ENCODE measurements at regions not wholly inside any gene's neighbourhood (a gene's known extent, or its start where the extent isn't known, plus 50 kb on each side); places are given as distances from the start of the nearest gene placed in this dataset.

GRCh38 chr2:100730290-100730868 is 89.6 kb upstream of the NPAS2 start:
- no peaks in the 10 kb centered on the region for H3K79me2 ChIP-seq (ENCODE audit: insufficient read depth, low read length)
- H3K4me2 ChIP-seq (ENCODE audit: low read length): no peak overlapping the region
- peaks cover 2% of the 10 kb centered on the region for H3K9me3 Mint-ChIP-seq (ENCODE audit: unreplicated experiment)
- H4K20me1 ChIP-seq (ENCODE audit: insufficient read depth, low read length): no peaks in the 10 kb centered on the region
- peaks cover 11% of the 10 kb centered on the region for H3K4me1 ChIP-seq (ENCODE audit: insufficient read depth, low read length)
- FAIRE-seq: no peak
- no peak overlapping the region for H3K4me3 ChIP-seq (ENCODE audit: insufficient read depth, low read depth, low read length)
- no peak overlapping the region for H2AFZ ChIP-seq (ENCODE audit: low read depth, low read length)
- no peaks in the 10 kb centered on the region for H3K27me3 Mint-ChIP-seq (ENCODE audit: low read depth, unreplicated experiment)
- H3K9me3 ChIP-seq (ENCODE audit: insufficient read depth, low read depth, low read length): no peaks in the 10 kb centered on the region
- H3K27ac ChIP-seq (ENCODE audit: low read depth, low read length): no peak overlapping the region
- no peak overlapping the region for H3K4me3 Mint-ChIP-seq (ENCODE audit: unreplicated experiment)
- H3K4me1 Mint-ChIP-seq (ENCODE audit: low read depth, unreplicated experiment): peaks cover 11% of the 10 kb centered on the region
- TF ChIP-seq CTCF (IDR thresholded peaks at IDR 0.05; ENCODE audit: insufficient read depth, low read depth, low read length): peak; percentile 80
- TF ChIP-seq EZH2 (IDR thresholded peaks at IDR 0.05; ENCODE audit: insufficient read depth, low read length): no peak
- H3K27me3 ChIP-seq (ENCODE audit: insufficient read depth, low read length): no peaks in the 10 kb centered on the region
- no peak overlapping the region for H3K9ac ChIP-seq (ENCODE audit: low read length)
- H3K27ac Mint-ChIP-seq (ENCODE audit: unreplicated experiment): no peak overlapping the region
- H3K36me3 ChIP-seq (ENCODE audit: insufficient read depth, low read length): no peaks in the 10 kb centered on the region
- no peaks in the 10 kb centered on the region for H3K36me3 Mint-ChIP-seq (ENCODE audit: low read depth, unreplicated experiment)
- peak; percentile 53 for DNase-seq (ENCODE audit: low read depth)

GRCh38 chr2:100731535-100731981 is 88.4 kb upstream of the NPAS2 start:
- peak; percentile 57 for DNase-seq (ENCODE audit: low read depth)
- H2AFZ ChIP-seq (ENCODE audit: low read depth, low read length): no peak overlapping the region

More at GRCh38 chr2:100731535-100731981, 88.4 kb upstream of the NPAS2 start:
- TF ChIP-seq EZH2 (IDR thresholded peaks at IDR 0.05; ENCODE audit: insufficient read depth, low read length) (no peak), CTCF (IDR thresholded peaks at IDR 0.05; ENCODE audit: insufficient read depth, low read depth, low read length) (no peak)
- Mint-ChIP-seq H3K9me3 (ENCODE audit: unreplicated experiment) (peaks cover 5% of the 10 kb centered on the region), H3K4me3 (ENCODE audit: unreplicated experiment) (no peak overlapping the region), H3K27me3 (ENCODE audit: low read depth, unreplicated experiment) (no peaks in the 10 kb centered on the region), H3K27ac (ENCODE audit: unreplicated experiment) (no peak overlapping the region), H3K4me1 (ENCODE audit: low read depth, unreplicated experiment) (peaks cover 11% of the 10 kb centered on the region), H3K36me3 (ENCODE audit: low read depth, unreplicated experiment) (no peaks in the 10 kb centered on the region)
- Histone ChIP-seq H3K4me3 (ENCODE audit: insufficient read depth, low read depth, low read length) (no peak overlapping the region), H3K27me3 (ENCODE audit: insufficient read depth, low read length) (no peaks in the 10 kb centered on the region), H3K36me3 (ENCODE audit: insufficient read depth, low read length) (no peaks in the 10 kb centered on the region), H3K4me1 (ENCODE audit: insufficient read depth, low read length) (peaks cover 11% of the 10 kb centered on the region), H3K9ac (ENCODE audit: low read length) (no peak overlapping the region), H3K4me2 (ENCODE audit: low read length) (no peak overlapping the region), H4K20me1 (ENCODE audit: insufficient read depth, low read length) (no peaks in the 10 kb centered on the region), H3K27ac (ENCODE audit: low read depth, low read length) (no peak overlapping the region), H3K79me2 (ENCODE audit: insufficient read depth, low read length) (no peaks in the 10 kb centered on the region), H3K9me3 (ENCODE audit: insufficient read depth, low read depth, low read length) (no peaks in the 10 kb centered on the region)
- FAIRE-seq: no peak
